Lower leg skin (tissue), 3 donors: ENCODE measurements at regions not wholly inside any gene's neighbourhood (a gene's known extent, or its start where the extent isn't known, plus 50 kb on each side); places are given as distances from the start of the nearest gene placed in this dataset.

Source experiments
- POLR2A ChIP-seq, 2 donors: fragments of 450-650 bp; IDR thresholded peaks; one replicate each; pipeline ENCODE4 v1.6.1; 2016 to 2017; ENCODE audit warnings: antibody characterized with exemption in 2 of 2, mild to moderate bottlenecking in 1 of 2, moderate library complexity in 1 of 2
- TF ChIP-seq, protein P1 (sequence below), 3 donors: fragments of 450-650 bp; IDR thresholded peaks; one replicate each; pipeline ENCODE4 v1.5.1; 2016; ENCODE audit warnings: antibody characterized with exemption in 3 of 3, mild to moderate bottlenecking in 3 of 3, moderate library complexity in 2 of 3

DNA sequence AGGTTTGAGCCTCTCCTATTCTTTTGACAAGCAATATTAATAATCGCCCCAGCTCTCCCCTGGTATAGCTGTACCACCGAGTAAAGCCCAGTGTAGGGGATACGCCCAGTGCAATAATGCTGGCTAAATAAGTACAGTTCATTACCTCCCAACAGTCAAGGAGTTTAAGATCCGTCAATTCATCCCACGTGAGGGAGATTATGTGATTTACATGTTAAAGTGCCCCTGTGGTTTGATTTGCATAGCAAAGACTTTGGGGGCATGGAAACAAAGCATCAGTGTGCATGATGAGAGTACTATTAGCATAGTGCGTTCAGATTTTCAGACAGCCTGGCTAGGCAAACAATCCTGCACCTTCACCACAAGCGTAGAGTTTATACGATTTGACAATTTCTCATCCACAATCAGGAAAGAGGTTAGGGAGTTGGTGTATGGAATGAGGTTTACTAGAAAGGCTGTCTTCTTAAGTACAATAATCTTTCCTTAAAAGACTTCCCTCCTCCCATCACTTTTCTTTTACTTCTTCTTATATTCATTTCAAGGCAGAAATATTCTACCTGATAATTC, 754.0 kb downstream of the DIAPH3 start:
- TF ChIP-seq, protein P1, sequence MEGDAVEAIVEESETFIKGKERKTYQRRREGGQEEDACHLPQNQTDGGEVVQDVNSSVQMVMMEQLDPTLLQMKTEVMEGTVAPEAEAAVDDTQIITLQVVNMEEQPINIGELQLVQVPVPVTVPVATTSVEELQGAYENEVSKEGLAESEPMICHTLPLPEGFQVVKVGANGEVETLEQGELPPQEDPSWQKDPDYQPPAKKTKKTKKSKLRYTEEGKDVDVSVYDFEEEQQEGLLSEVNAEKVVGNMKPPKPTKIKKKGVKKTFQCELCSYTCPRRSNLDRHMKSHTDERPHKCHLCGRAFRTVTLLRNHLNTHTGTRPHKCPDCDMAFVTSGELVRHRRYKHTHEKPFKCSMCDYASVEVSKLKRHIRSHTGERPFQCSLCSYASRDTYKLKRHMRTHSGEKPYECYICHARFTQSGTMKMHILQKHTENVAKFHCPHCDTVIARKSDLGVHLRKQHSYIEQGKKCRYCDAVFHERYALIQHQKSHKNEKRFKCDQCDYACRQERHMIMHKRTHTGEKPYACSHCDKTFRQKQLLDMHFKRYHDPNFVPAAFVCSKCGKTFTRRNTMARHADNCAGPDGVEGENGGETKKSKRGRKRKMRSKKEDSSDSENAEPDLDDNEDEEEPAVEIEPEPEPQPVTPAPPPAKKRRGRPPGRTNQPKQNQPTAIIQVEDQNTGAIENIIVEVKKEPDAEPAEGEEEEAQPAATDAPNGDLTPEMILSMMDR (IDR thresholded peaks at IDR 0.05): no peak
- TF ChIP-seq POLR2A (IDR thresholded peaks at IDR 0.05): no peak
